ENCODE measurements at regions not wholly inside any gene's neighbourhood (a gene's known extent, or its start where the extent isn't known, plus 50 kb on each side); places are given as distances from the start of the nearest gene placed in this dataset.

- Mint-ChIP-seq H3K4me1 (peaks cover 8% of the 10 kb centered on the region; the same call in 1 of the 2 replicates), H3K9me3 (peaks cover 8% of the 10 kb centered on the region), H3K27me3 (ENCODE audit: low read depth) (no peaks in the 10 kb centered on the region), H3K36me3 (no peaks in the 10 kb centered on the region), H3K27ac (no peak overlapping the region), H3K4me3 (no peak overlapping the region)
- TF ChIP-seq CTCF (IDR thresholded peaks at IDR 0.05) (0 out of 2 replicates have a peak, but pooled peaks have one; percentile 22), OVOL2 (CRISPR knock-in tag; IDR thresholded peaks at IDR 0.05; ENCODE audit: borderline replicate concordance) (no peak)
- no peak for DNase-seq (ENCODE audit: low spot score)
- CTCF ChIA-PET = no interaction called here
- POLR2A ChIA-PET = interaction anchor here (0.6 kb wide), 1 partner anchor 144 kb away, joined by 3 read pairs; no protein-coding TSS in a partner anchor
- ATAC-seq = peak; percentile 83
These were observed 271.0 kb upstream of the HS6ST1 start for GRCh38 chr2:128589681-128590080.

- no peak for TF ChIP-seq TEAD1 (CRISPR knock-in tag; IDR thresholded peaks at IDR 0.05)
- no peak for TF ChIP-seq GRHL2 (CRISPR knock-in tag; IDR thresholded peaks at IDR 0.05; ENCODE audit: insufficient replicate concordance, severe bottlenecking)
- TF ChIP-seq CREB1 (CRISPR knock-in tag; IDR thresholded peaks at IDR 0.05) = no peak
- no peak for TF ChIP-seq MYBL2 (CRISPR knock-in tag; IDR thresholded peaks at IDR 0.05)
- no peak for TF ChIP-seq E2F5 (CRISPR knock-in tag; IDR thresholded peaks at IDR 0.05)
- Mint-ChIP-seq H3K9me3 (peaks cover 2% of the 10 kb centered on the region), H3K4me3 (no peak overlapping the region), H3K4me1 (peaks cover 12% of the 10 kb centered on the region), H3K27me3 (ENCODE audit: low read depth) (no peaks in the 10 kb centered on the region), H3K36me3 (no peaks in the 10 kb centered on the region), H3K27ac (no peak overlapping the region)
- DNase-seq (ENCODE audit: low spot score) (no peak), ATAC-seq (no peak)
- POLR2A ChIA-PET = no interaction called here
- CTCF ChIA-PET = no interaction called here
These were observed 271.8 kb upstream of the HS6ST1 start for GRCh38 chr2:128590309-128591021.

- no peaks in the 10 kb centered on the region for H3K27me3 Mint-ChIP-seq (ENCODE audit: low read depth)
- CTCF ChIA-PET = no interaction called here
- H3K9me3 Mint-ChIP-seq = no peaks in the 10 kb centered on the region
- POLR2A ChIA-PET = no interaction called here
- H3K4me3 Mint-ChIP-seq = no peak overlapping the region
- ATAC-seq (no peak), DNase-seq (ENCODE audit: low spot score) (no peak)
- H3K36me3 Mint-ChIP-seq = no peaks in the 10 kb centered on the region
- H3K27ac Mint-ChIP-seq = no peak overlapping the region
- peaks cover 12% of the 10 kb centered on the region for H3K4me1 Mint-ChIP-seq
- no peak for TF ChIP-seq ZNF138 (CRISPR knock-in tag; conservative IDR thresholded peaks at IDR 0.05)
- TF ChIP-seq ZSCAN18 (CRISPR knock-in tag; IDR thresholded peaks at IDR 0.05) = no peak
- no peak for TF ChIP-seq ZNF671 (CRISPR knock-in tag; IDR thresholded peaks at IDR 0.05)
- TF ChIP-seq CREB1 (CRISPR knock-in tag; IDR thresholded peaks at IDR 0.05) = no peak
- TF ChIP-seq ZNF232 (CRISPR knock-in tag; IDR thresholded peaks at IDR 0.05) = no peak
- TF ChIP-seq NFATC4 (CRISPR knock-in tag; IDR thresholded peaks at IDR 0.05) = no peak
- no peak for TF ChIP-seq PREB (CRISPR knock-in tag; IDR thresholded peaks at IDR 0.05; ENCODE audit: borderline replicate concordance)
- no peak for TF ChIP-seq MYBL2 (CRISPR knock-in tag; IDR thresholded peaks at IDR 0.05)
- no peak for TF ChIP-seq IRF2 (CRISPR knock-in tag; IDR thresholded peaks at IDR 0.05; ENCODE audit: borderline replicate concordance, low read depth)
- no peak for TF ChIP-seq ETV6 (CRISPR knock-in tag; IDR thresholded peaks at IDR 0.05)
- no peak for TF ChIP-seq ATF3 (CRISPR knock-in tag; conservative IDR thresholded peaks at IDR 0.05)
- no peak for TF ChIP-seq IRF1 (CRISPR knock-in tag; IDR thresholded peaks at IDR 0.05)
- TF ChIP-seq TP53 (CRISPR knock-in tag; IDR thresholded peaks at IDR 0.05) = no peak
- no peak for TF ChIP-seq FOXJ3 (CRISPR knock-in tag; IDR thresholded peaks at IDR 0.05; ENCODE audit: borderline replicate concordance)
- no peak for TF ChIP-seq PRDM15 (CRISPR knock-in tag; IDR thresholded peaks at IDR 0.05)
These were observed 272.6 kb upstream of the HS6ST1 start for GRCh38 chr2:128591022-128591860.
